Endothelial cell of umbilical vein (primary cell): ENCODE measurements at regions not wholly inside any gene's neighbourhood (a gene's known extent, or its start where the extent isn't known, plus 50 kb on each side); places are given as distances from the start of the nearest gene placed in this dataset.

Source experiments
- BruUV-seq: library from RNA; stranded (reverse); fragments of 400-500 nt; replicated peaks from 2 replicates; lab custom pipeline; 2021; lab: Mats Ljungman, UMichigan
- CTCF ChIA-PET: fragments of 300-600, 350-600 bp; sonication (Branson Sonifier 250); formaldehyde crosslinking; loops from one replicate; lab custom pipeline; 2021; ENCODE audit warnings: antibody characterized with exemption, inconsistent platforms; lab: Charles Lee
- POLR2A ChIA-PET: fragments of 300-600, 350-600 bp; sonication (Branson Sonifier 250); formaldehyde crosslinking; loops from one replicate; lab custom pipeline; 2021; ENCODE audit warnings: antibody characterized with exemption, inconsistent platforms; lab: Charles Lee
- DNase-seq: peaks from one replicate; pipeline ENCODE4 v3.0.0-alpha.2; 2011; ENCODE audit warnings: low read depth, low spot score
- FAIRE-seq: peaks from 2 replicates; lab custom pipeline; 2011; peaks lifted over from hg19 to GRCh38; lab: Jason Lieb, UNC
- H2AFZ ChIP-seq: 2 replicates; pipeline ENCODE4 v1.6.0; 2012; ENCODE audit warnings: low read depth, low read length, control low read depth, inconsistent platforms
- H3K27ac ChIP-seq: 2 replicates; pipeline ENCODE4 v1.5.1; 2011; ENCODE audit warnings: low read depth, mild to moderate bottlenecking, control low read depth, low read length, moderate library complexity; ENCODE audit not compliant: insufficient read depth
- H3K27me3 ChIP-seq, 2 experiments: 2 replicates each; pipeline versions ENCODE4 v1.6.0 to v1.6.1; 2011; ENCODE audit warnings: low read length in 2 of 2, mixed read lengths in 1 of 2; ENCODE audit not compliant: control insufficient read depth in 2 of 2, insufficient read depth in 2 of 2
- H3K36me3 ChIP-seq, 2 experiments: 2 replicates in 1 of 2; 3 replicates in 1 of 2; pipeline ENCODE4 v1.5.1; 2011; ENCODE audit warnings: low read length in 2 of 2, mild to moderate bottlenecking in 1 of 2, moderate library complexity in 1 of 2; ENCODE audit not compliant: control insufficient read depth in 2 of 2, insufficient read depth in 2 of 2; ENCODE audit errors: extremely low read depth in 1 of 2
- H3K4me1 ChIP-seq: 3 replicates; pipeline ENCODE4 v1.5.1; 2011; ENCODE audit warnings: mild to moderate bottlenecking, low read length; ENCODE audit not compliant: control insufficient read depth, insufficient read depth; ENCODE audit errors: extremely low read depth
- H3K4me2 ChIP-seq: 2 replicates; pipeline ENCODE4 v1.6.1; 2011; ENCODE audit warnings: low read length, control low read depth, mixed read lengths; ENCODE audit not compliant: insufficient read depth
- H3K4me3 ChIP-seq, 3 experiments: fragments of 200-600 bp in 1 of 3; sonication (generic), shearing (Covaris generic) in 1 of 3; replicated peaks in 1 of 3; 2 replicates each; pipeline ENCODE4 v1.5.1; 2011 to 2016; ENCODE audit warnings: control low read depth in 3 of 3, low read length in 3 of 3, mild to moderate bottlenecking in 2 of 3, inconsistent platforms in 1 of 3, low read depth in 1 of 3, moderate library complexity in 1 of 3; ENCODE audit not compliant: insufficient read depth in 1 of 3
- H3K79me2 ChIP-seq: 2 replicates; pipeline ENCODE4 v1.6.0; 2012; ENCODE audit warnings: low read length, inconsistent platforms; ENCODE audit not compliant: control insufficient read depth, insufficient read depth
- H3K9ac ChIP-seq: replicated peaks from 2 replicates; pipeline ENCODE3; 2011; ENCODE audit warnings: low read length, control low read depth; ENCODE audit not compliant: insufficient read depth; ENCODE audit errors: extremely low read depth
- H3K9me1 ChIP-seq: replicated peaks from 3 replicates; pipeline ENCODE4 v1.6.0; 2011; ENCODE audit warnings: mild to moderate bottlenecking, low read length; ENCODE audit not compliant: control insufficient read depth, insufficient read depth; ENCODE audit errors: extremely low read depth
- H3K9me3 ChIP-seq: replicated peaks from 2 replicates; pipeline ENCODE4 v1.5.1; 2012; ENCODE audit warnings: low read length, inconsistent platforms; ENCODE audit not compliant: control insufficient read depth, insufficient read depth
- H4K20me1 ChIP-seq: replicated peaks from 2 replicates; pipeline ENCODE3; 2011; ENCODE audit warnings: mild to moderate bottlenecking, low read length; ENCODE audit not compliant: control insufficient read depth, insufficient read depth; ENCODE audit errors: extremely low read depth
- CTCF ChIP-seq, 2 donors: IDR thresholded peaks; 1 replicate in 1 of 2; 2 replicates in 1 of 2; pipeline ENCODE4 v1.5.1; 2011; ENCODE audit warnings: low read length in 2 of 2, mild to moderate bottlenecking in 2 of 2, moderate library complexity in 2 of 2, control low read depth in 1 of 2, inconsistent platforms in 1 of 2, low read depth in 1 of 2; ENCODE audit not compliant: insufficient read depth in 1 of 2; ENCODE audit errors: extremely low read depth in 1 of 2
- EZH2 ChIP-seq: IDR thresholded peaks from 2 replicates; pipeline ENCODE4 v1.6.1; 2012; ENCODE audit warnings: borderline replicate concordance, low read depth, mild to moderate bottlenecking, moderate library complexity, low read length, inconsistent platforms; ENCODE audit not compliant: severe bottlenecking
- FOS ChIP-seq: IDR thresholded peaks from 2 replicates; pipeline ENCODE4 v1.6.1; 2011; ENCODE audit warnings: mild to moderate bottlenecking, low read length, moderate library complexity, borderline replicate concordance; ENCODE audit not compliant: insufficient read depth
- GATA2 ChIP-seq: IDR thresholded peaks from 2 replicates; pipeline ENCODE4 v1.7.0; 2011; ENCODE audit warnings: low read depth, mild to moderate bottlenecking, moderate library complexity, mixed read lengths, low read length; ENCODE audit not compliant: insufficient read length, insufficient read depth
- JUN ChIP-seq: IDR thresholded peaks from 2 replicates; pipeline ENCODE4 v1.6.1; 2011; ENCODE audit warnings: borderline replicate concordance, low read depth; ENCODE audit not compliant: insufficient read length, insufficient read depth
- MAX ChIP-seq: IDR thresholded peaks from 2 replicates; pipeline ENCODE4 v1.6.1; 2011; ENCODE audit not compliant: insufficient read depth, insufficient read length
- MYC ChIP-seq: IDR thresholded peaks from one replicate; pipeline ENCODE4 v1.6.1; 2011; ENCODE audit warnings: mild to moderate bottlenecking, low read depth, low read length
- POLR2A ChIP-seq: IDR thresholded peaks from 2 replicates; pipeline ENCODE4 v1.6.1; 2012; ENCODE audit warnings: low read depth, mild to moderate bottlenecking, control low read depth, low read length
- POLR2AphosphoS5 ChIP-seq: IDR thresholded peaks from 2 replicates; pipeline ENCODE4 v1.6.1; 2012; ENCODE audit warnings: low read depth, mild to moderate bottlenecking, control low read depth, low read length, moderate library complexity; ENCODE audit not compliant: insufficient read depth
- dilution Hi-C: fragments of 300-500 bp; cut with MboI; formaldehyde crosslinking; loops from one replicate; pipeline ENCODE4 v1.15.0; 2019; ENCODE audit warnings: low sequenced_read_pairs; ENCODE audit not compliant: extremely low pct_ligation_motif_present
- intact Hi-C: fragments of 100-400 bp; cut with micrococcal nuclease; formaldehyde crosslinking; loops from one replicate; pipeline ENCODE4 v1.10.0; 2022

GRCh38 chr3:150306906-150307305 lies 101.2 kb upstream of the TSC22D2 start:
- Histone ChIP-seq H3K79me2 (no peaks in the 10 kb centered on the region), H3K4me1 (peaks cover 10% of the 10 kb centered on the region), H3K9ac (no peak overlapping the region), H3K9me1 (no peaks in the 10 kb centered on the region), H3K9me3 (no peaks in the 10 kb centered on the region), H3K4me2 (no peak overlapping the region), H3K4me3 (no peak overlapping the region), H2AFZ (no peak overlapping the region), H4K20me1 (no peaks in the 10 kb centered on the region), H3K36me3 (no peaks in the 10 kb centered on the region), H3K27ac (no peak overlapping the region), H3K27me3 (no peaks in the 10 kb centered on the region)
- FAIRE-seq (no peak), DNase-seq (no peak)
- no peak for TF ChIP-seq FOS
- TF ChIP-seq JUN: no peak
- TF ChIP-seq POLR2AphosphoS5: no peak
- TF ChIP-seq EZH2: no peak
- TF ChIP-seq MYC: no peak
- TF ChIP-seq MAX: no peak
- no peak for TF ChIP-seq GATA2
- no peak for TF ChIP-seq CTCF (IDR thresholded peaks at IDR 0.05; ENCODE audit: extremely low read depth in 1 of 2, insufficient read depth in 1 of 2, low read depth in 1 of 2, low read length in 2 of 2)
- TF ChIP-seq POLR2A: no peak
- ChIA-PET CTCF (no interaction called here), POLR2A (no interaction called here)
- intact Hi-C loops (no loop called here), dilution Hi-C loops (no loop called here)
- BruUV-seq: no TSS peak
